ENCODE measurements at regions not wholly inside any gene's neighbourhood (a gene's known extent, or its start where the extent isn't known, plus 50 kb on each side); places are given as distances from the start of the nearest gene placed in this dataset.

DNA sequence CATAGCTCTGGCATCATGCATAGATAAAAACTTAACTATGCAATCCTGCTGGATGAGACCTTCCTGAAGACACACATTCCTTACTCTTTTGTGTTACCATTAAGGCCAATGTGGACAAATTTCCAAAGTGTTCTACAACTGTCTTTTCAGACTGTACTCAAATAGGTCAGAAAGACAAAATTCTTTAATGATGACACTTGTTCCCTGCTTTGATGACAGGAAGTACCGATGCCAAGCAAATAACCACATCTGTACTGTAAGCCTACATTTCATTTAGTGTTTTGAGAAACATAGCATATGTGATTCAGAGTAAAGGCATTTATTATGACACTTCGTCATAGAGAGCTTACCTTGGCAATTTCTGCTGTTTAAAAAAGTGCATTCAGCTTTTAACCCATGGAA lies 55.0 kb downstream of the PMAIP1 start:
- TF ChIP-seq, protein P1, sequence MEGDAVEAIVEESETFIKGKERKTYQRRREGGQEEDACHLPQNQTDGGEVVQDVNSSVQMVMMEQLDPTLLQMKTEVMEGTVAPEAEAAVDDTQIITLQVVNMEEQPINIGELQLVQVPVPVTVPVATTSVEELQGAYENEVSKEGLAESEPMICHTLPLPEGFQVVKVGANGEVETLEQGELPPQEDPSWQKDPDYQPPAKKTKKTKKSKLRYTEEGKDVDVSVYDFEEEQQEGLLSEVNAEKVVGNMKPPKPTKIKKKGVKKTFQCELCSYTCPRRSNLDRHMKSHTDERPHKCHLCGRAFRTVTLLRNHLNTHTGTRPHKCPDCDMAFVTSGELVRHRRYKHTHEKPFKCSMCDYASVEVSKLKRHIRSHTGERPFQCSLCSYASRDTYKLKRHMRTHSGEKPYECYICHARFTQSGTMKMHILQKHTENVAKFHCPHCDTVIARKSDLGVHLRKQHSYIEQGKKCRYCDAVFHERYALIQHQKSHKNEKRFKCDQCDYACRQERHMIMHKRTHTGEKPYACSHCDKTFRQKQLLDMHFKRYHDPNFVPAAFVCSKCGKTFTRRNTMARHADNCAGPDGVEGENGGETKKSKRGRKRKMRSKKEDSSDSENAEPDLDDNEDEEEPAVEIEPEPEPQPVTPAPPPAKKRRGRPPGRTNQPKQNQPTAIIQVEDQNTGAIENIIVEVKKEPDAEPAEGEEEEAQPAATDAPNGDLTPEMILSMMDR (conservative IDR thresholded peaks at IDR 0.05; ENCODE audit: low read depth, low read length): no peak
- no peak for TF ChIP-seq EZH2 (IDR thresholded peaks at IDR 0.05; ENCODE audit: borderline replicate concordance, low read depth, low read length, poor library complexity, severe bottlenecking)
- POLR2A ChIA-PET (ENCODE audit: low non-redundant PET): no interaction called here
- no peak for DNase-seq (ENCODE audit: low spot score)
- BruUV-seq (replicated peaks): no TSS peak
- no peaks in the 10 kb centered on the region for H3K27me3 ChIP-seq (replicated peaks; ENCODE audit: insufficient read depth, low read depth, low read length, poor library complexity)
- H3K36me3 ChIP-seq (ENCODE audit: insufficient read depth, low read length, poor library complexity, severe bottlenecking): no peaks in the 10 kb centered on the region
- CTCF ChIA-PET: no interaction called here
- no peaks in the 10 kb centered on the region for H3K9me3 ChIP-seq (ENCODE audit: low read depth, low read length, poor library complexity, severe bottlenecking)
- H3K4me3 ChIP-seq (ENCODE audit: low read depth, low read length, poor library complexity, severe bottlenecking): no peak overlapping the region
- no peak overlapping the region for H3K27ac ChIP-seq (ENCODE audit: low read depth, low read length, poor library complexity, severe bottlenecking)
- peaks cover 14% of the 10 kb centered on the region for H3K4me1 ChIP-seq (ENCODE audit: insufficient read depth, low read length, poor library complexity, severe bottlenecking)
- intact Hi-C loops (cut with micrococcal nuclease; ENCODE audit: unreplicated experiment): no loop called here

DNA sequence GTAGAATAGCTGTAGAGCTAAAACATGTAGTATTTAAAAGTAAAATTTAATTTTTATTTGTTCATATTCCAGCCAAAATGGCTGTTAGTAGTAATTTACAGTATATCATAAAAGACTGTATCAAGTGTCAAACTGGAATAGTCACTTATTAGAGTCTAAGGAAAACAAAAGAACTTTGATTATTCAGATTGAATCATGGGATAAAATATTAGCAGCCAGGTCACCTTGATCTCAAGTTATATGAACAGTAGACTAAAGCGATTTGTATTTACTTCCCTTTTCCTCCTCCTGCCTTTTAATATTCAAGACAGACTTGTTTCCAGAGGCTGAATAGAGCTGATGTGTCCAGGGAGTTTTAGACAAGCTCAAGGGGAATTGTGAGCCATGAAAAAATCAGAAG lies 54.4 kb downstream of the PMAIP1 start:
- ChIA-PET CTCF (no interaction called here), POLR2A (ENCODE audit: low non-redundant PET) (no interaction called here)
- no peak overlapping the region for H3K27ac ChIP-seq (ENCODE audit: low read depth, low read length, poor library complexity, severe bottlenecking)

More for the DNA sequence above, 54.4 kb downstream of the PMAIP1 start:
- DNase-seq (ENCODE audit: low spot score): no peak
- TF ChIP-seq, protein P1 (conservative IDR thresholded peaks at IDR 0.05; ENCODE audit: low read depth, low read length): no peak
- Histone ChIP-seq H3K27me3 (replicated peaks; ENCODE audit: insufficient read depth, low read depth, low read length, poor library complexity) (no peaks in the 10 kb centered on the region), H3K4me3 (ENCODE audit: low read depth, low read length, poor library complexity, severe bottlenecking) (no peak overlapping the region), H3K4me1 (ENCODE audit: insufficient read depth, low read length, poor library complexity, severe bottlenecking) (peaks cover 14% of the 10 kb centered on the region), H3K9me3 (ENCODE audit: low read depth, low read length, poor library complexity, severe bottlenecking) (no peaks in the 10 kb centered on the region), H3K36me3 (ENCODE audit: insufficient read depth, low read length, poor library complexity, severe bottlenecking) (no peaks in the 10 kb centered on the region)
- BruUV-seq (replicated peaks): no TSS peak
- intact Hi-C loops (cut with micrococcal nuclease; ENCODE audit: unreplicated experiment): no loop called here

All from A673 (cell line).